HUDEP-2 (cell line): ENCODE measurements at regions not wholly inside any gene's neighbourhood (a gene's known extent, or its start where the extent isn't known, plus 50 kb on each side); places are given as distances from the start of the nearest gene placed in this dataset.
"Not testable (repeated sequence)": the region's sequence is repeated elsewhere in the genome, so short reads cannot be mapped to it uniquely, and the experiment has no call there.

Experiments used
- DNase-seq, 76 experiments: peaks; one replicate each; lab custom pipeline; 2025; ENCODE audit not compliant: unreplicated experiment in 76 of 76; lab: John Stamatoyannopoulos, UW

GRCh38 chr13:37316935-37317334, 211.5 kb upstream of the CSNK1A1L start:
- no peak for DNase-seq

DNA sequence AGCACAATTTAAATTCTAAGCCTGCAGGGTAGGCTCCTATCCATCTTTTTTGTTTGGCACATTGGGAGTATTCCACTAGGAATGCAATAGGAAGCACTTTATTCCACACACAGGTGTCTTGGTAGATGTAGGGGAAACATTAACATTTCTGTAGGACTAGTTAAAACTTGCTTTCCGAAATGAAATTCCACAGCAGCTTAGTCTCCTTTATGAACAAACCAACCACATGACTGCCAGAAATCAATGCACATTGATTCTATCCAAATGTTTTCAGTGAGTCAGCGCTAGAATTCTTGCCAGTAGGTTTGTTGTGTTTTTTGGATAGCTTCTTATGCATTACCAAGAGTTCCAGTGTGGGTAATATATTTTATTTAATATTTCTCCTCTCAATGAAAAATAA, 207.9 kb upstream of the CSNK1A1L start:
- DNase-seq: no peak

DNA sequence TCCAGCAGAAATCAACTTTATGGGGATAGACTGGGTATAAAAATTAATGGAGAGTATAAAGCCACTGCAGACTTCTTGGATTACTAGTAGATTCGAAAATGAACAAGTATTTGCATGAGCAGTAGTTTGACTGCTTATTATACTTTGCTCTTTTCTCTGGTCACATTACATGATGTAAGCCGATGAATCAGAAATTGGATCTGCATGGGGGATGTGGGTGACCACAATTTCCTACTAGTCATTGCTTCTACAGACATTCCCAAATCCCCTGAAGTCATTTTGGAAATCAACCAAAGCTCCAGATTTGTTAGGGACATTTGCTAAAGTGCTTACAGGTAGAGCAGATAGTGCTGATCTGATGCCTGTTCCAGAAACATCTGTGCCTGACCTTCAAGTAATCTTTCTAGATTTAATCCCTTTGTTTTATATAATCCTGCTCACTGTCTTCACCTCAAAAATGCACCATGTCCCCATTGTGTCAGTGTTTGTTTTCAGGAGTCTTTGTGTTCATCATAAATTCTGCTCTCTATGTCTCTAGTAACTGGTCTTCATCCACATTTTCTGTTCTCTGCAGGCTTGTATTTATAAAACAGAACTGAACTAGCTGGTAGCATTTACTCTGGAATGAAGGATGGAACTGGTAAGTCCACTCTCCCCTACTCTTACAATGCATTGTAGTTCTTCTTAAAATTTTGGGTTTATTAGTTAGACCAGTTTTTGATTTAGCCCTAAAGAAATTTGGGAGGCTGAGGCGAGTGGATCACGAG, 201.5 kb upstream of the CSNK1A1L start:
- DNase-seq: no peak

- no peak for DNase-seq
Measured at GRCh38 chr13:37303606-37304005, 198.1 kb upstream of the CSNK1A1L start.

DNA sequence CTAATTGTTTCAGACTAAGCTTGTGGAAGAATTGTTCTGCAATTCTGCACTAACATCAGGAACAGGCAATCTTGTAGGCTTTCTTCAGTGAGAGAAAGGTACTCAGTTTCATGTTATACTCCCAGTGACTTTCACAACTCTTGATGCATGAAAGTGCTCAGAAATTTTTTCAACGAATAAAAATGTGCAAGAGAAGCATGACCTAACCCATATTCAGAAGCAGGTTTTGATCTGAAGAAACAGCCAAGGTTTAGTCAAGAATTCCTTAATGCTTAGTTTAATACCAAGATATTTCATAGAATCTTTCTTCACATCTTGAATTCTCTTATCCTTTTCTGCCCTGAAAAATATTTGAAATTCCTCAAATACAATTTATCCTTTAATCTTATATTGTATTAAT, 197.2 kb upstream of the CSNK1A1L start:
- no peak for DNase-seq

DNA sequence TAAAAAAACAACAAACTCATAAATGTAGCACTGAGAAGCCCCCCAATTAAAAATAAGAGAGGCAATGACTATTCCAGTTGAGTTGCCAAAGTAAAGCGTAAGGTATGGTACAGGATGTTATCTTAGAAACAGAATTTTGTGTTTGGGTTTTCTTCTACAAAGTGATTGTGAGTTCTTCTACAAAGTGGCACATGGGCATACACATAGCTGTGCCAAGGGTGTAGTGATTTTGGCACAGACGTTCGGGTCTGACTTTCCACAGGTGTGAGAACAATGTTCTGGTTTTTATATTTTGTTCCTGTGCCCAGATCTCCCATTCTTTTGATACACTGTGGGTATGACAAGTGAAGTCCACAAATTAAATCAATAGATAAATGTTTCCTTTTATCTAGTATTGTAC, 190.1 kb upstream of the CSNK1A1L start:
- no peak for DNase-seq

GRCh38 chr13:37295071-37295470, 189.6 kb upstream of the CSNK1A1L start:
- no peak for DNase-seq

GRCh38 chr13:37294472-37294871, 189.0 kb upstream of the CSNK1A1L start:
- no peak for DNase-seq

GRCh38 chr13:37293295-37293694, 187.8 kb upstream of the CSNK1A1L start:
- no peak for DNase-seq

GRCh38 chr13:37290716-37291505, 185.4 kb upstream of the CSNK1A1L start:
- no peak for DNase-seq

GRCh38 chr13:37289212-37289935, 183.9 kb upstream of the CSNK1A1L start:
- no peak for DNase-seq

- no peak for DNase-seq
Measured at GRCh38 chr13:37288057-37288720, 182.7 kb upstream of the CSNK1A1L start.

DNA sequence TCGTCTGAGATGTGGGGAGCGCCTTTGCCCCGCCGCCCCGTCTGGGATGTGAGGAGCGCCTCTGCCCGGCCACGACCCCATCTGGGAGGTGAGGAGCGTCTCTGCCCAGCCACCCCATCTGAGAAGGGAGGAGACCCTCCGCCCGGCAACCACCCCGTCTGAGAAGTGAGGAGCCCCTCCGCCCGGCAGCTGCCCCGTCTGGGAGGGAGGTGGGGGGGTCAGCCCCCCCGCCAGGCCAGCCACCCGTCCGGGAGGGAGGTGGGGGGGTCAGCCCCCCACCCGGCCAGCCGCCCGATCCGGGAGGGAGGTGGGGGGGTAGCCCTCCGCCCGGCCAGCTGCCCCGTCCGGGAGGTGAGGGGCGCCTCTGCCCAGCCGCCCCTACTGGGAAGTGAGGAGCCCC, 174.8 kb upstream of the CSNK1A1L start:
- DNase-seq: not testable (repeated sequence)

DNA sequence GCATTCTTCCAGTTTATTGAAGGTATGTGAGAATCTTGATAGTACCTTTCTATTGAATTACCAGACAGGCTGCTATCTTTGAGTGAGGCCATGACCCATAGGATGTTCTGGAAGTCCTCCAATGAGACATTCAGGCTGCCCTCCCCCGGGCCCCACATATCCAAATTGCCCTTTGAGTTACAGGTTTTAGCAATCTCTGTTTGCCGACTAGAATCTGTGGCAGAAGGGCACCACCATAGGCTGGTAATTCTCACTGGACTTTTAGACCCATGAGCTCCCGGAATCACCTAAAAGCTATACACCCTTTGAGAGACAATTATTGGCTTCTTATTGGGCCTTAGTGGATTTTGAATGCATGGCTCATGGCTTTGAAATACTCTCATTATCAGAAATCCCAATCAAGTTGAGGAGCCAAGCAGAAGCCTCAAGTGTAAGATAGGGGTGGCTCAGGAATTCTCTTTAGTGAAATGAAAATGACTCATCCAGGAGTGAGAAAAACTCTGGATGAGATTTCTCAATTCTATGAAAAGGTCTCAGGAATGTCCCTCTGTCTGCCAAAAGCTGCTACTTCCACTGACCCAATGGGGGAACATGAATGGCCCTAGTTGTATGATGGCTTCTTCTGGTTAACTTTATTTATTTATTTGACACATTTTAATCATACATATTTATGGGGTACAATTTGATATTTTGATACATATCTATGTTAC, 172.1 kb upstream of the CSNK1A1L start:
- no peak for DNase-seq

- no peak for DNase-seq
Measured at GRCh38 chr13:37277007-37277406, 171.5 kb upstream of the CSNK1A1L start.

GRCh38 chr13:37274569-37275497, 169.4 kb upstream of the CSNK1A1L start:
- no peak for DNase-seq

DNA sequence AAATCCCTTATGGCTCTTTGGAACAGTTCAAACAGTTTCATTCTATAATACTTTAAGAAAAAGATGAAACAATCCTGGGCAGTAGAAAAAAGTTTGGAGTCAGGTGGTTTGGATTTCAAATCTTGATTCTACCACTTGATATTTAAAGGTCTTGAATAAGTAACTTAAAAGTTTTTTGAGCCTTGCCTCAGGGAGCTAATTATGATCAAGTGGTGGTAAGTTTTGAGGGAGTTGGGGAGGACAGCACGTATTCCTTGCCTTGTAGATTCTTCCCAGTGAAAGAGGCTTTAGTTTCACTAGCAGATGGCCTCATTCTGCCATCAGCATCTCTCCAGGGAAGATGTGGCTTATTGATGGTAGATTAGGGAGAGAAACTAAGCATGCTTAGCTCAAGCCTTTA, 168.4 kb upstream of the CSNK1A1L start:
- no peak for DNase-seq

DNA sequence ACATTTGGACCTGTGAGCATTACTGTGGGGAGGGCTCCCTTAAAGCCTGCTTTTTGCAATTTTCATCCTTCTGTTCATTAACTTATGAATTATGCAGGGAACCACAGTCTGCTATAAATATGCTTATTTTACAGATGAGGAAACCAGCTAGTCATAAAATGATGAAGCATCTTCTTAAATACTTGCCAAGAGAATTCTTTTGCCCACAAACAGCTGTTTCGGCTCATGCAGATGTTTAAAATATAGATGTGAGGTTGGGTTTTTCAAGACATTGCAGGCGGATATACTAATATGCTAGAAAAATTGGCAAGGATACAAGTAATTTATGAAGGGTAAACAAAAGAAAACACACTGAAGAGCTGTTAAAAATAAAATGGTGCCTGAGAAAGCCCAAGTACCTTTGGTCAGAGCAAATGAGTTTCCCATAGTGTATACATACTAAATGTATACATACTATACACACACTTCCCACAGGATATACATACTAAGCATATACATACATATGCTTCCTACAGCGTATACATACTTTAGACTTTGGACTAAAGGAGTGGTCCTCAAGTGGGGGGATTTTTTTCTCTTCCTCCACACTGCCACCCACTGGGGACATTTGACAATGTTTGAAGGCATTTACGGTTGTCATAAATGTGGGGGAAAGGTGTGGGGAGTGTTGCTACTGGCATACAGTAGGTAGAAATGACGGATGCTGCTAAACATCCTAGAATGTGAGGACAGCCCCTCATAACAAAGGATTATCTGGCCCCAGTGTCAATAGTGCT, 164.9 kb upstream of the CSNK1A1L start:
- DNase-seq: no peak

GRCh38 chr13:37263871-37264270, 158.4 kb upstream of the CSNK1A1L start:
- DNase-seq: no peak
